H1 (cell line): ENCODE measurements at regions not wholly inside any gene's neighbourhood (a gene's known extent, or its start where the extent isn't known, plus 50 kb on each side); places are given as distances from the start of the nearest gene placed in this dataset.

Experiments
- CTCF ChIA-PET: fragments of 300-600 bp; sonication (Branson Sonifier 250); formaldehyde crosslinking; loops from one replicate; lab custom pipeline; 2021; ENCODE audit not compliant: partially characterized antibody; lab: Charles Lee
- POLR2A ChIA-PET: fragments of 300-600 bp; sonication (Branson Sonifier 250); formaldehyde crosslinking; loops from one replicate; lab custom pipeline; 2021; ENCODE audit warnings: inconsistent platforms; ENCODE audit not compliant: partially characterized antibody; lab: Charles Lee
- DNase-seq, 2 experiments: peaks; one replicate each; pipeline versions ENCODE4 v3.0.0 to v3.0.0-alpha.2; 2010 to 2022; ENCODE audit warnings: low spot score in 2 of 2, low read depth in 1 of 2, mixed read lengths in 1 of 2
- FAIRE-seq: peaks from 2 replicates; lab custom pipeline; 2011; peaks lifted over from hg19 to GRCh38; lab: Jason Lieb, UNC
- H2AFZ ChIP-seq: 2 replicates; pipeline ENCODE4 v1.8.1; 2012; ENCODE audit warnings: low read length, inconsistent platforms
- H2AK5ac ChIP-seq: 2 replicates; pipeline ENCODE4 v1.6.1; 2013; ENCODE audit warnings: low read depth, low read length
- H2BK120ac ChIP-seq: replicated peaks from 2 replicates; pipeline ENCODE3; 2013; ENCODE audit warnings: low read depth, low read length, inconsistent platforms
- H2BK12ac ChIP-seq: 2 replicates; pipeline ENCODE4 v1.6.1; 2013; ENCODE audit warnings: low read depth, low read length
- H2BK15ac ChIP-seq: 2 replicates; pipeline ENCODE4 v1.6.1; 2013; ENCODE audit warnings: low read length
- H2BK20ac ChIP-seq: 2 replicates; pipeline ENCODE4 v1.6.1; 2013; ENCODE audit warnings: low read length
- H2BK5ac ChIP-seq: 2 replicates; pipeline ENCODE4 v1.6.1; 2013; ENCODE audit warnings: low read depth, low read length
- H3K14ac ChIP-seq: 2 replicates; pipeline ENCODE4 v1.6.1; 2013; ENCODE audit warnings: inconsistent platforms; ENCODE audit not compliant: insufficient read length
- H3K18ac ChIP-seq: 2 replicates; pipeline ENCODE4 v1.6.1; 2013; ENCODE audit warnings: low read length; ENCODE audit errors: extremely low read depth
- H3K23ac ChIP-seq: 2 replicates; pipeline ENCODE4 v1.6.1; 2013; ENCODE audit warnings: inconsistent platforms; ENCODE audit not compliant: insufficient read length
- H3K23me2 ChIP-seq: 2 replicates; pipeline ENCODE4 v1.6.1; 2013; ENCODE audit warnings: low read depth, low read length
- H3K27ac ChIP-seq: 2 replicates; pipeline ENCODE4 v1.6.1; 2011; ENCODE audit warnings: low read depth, low read length, inconsistent platforms
- H3K27me3 ChIP-seq, 4 experiments: replicated peaks in 1 of 4; 1 replicate in 1 of 4; 2 replicates in 3 of 4; pipeline versions ENCODE4 v1.6.1 to v1.8.1; 2011 to 2013; ENCODE audit warnings: low read length in 3 of 4, mild to moderate bottlenecking in 3 of 4, inconsistent platforms in 2 of 4, mixed read lengths in 2 of 4, moderate library complexity in 1 of 4; ENCODE audit not compliant: control insufficient read depth in 3 of 4, insufficient read depth in 3 of 4; ENCODE audit errors: extremely low read depth in 1 of 4
- H3K36me3 ChIP-seq, 4 experiments: 2 replicates each; pipeline versions ENCODE4 v1.6.1 to v1.8.1; 2011 to 2013; ENCODE audit warnings: mild to moderate bottlenecking in 4 of 4, low read length in 3 of 4, moderate library complexity in 2 of 4, control low read depth in 1 of 4, inconsistent platforms in 1 of 4; ENCODE audit not compliant: insufficient read depth in 4 of 4, control insufficient read depth in 2 of 4
- H3K4ac ChIP-seq: replicated peaks from 2 replicates; pipeline ENCODE3; 2013; ENCODE audit warnings: low read length, low read depth, mixed read lengths, inconsistent platforms; ENCODE audit not compliant: insufficient read length
- H3K4me1 ChIP-seq, 4 experiments: replicated peaks in 1 of 4; 1 replicate in 1 of 4; 2 replicates in 3 of 4; pipeline versions ENCODE4 v1.6.1 to v1.8.1; 2011 to 2013; ENCODE audit warnings: low read length in 3 of 4, inconsistent platforms in 2 of 4, mixed read lengths in 1 of 4; ENCODE audit not compliant: insufficient read depth in 4 of 4, control insufficient read depth in 3 of 4
- H3K4me2 ChIP-seq, 2 experiments: 2 replicates each; pipeline versions ENCODE4 v1.6.1 to v1.8.1; 2011 to 2013; ENCODE audit warnings: low read depth in 2 of 2, low read length in 2 of 2, control low read depth in 1 of 2, inconsistent platforms in 1 of 2, mild to moderate bottlenecking in 1 of 2; ENCODE audit not compliant: insufficient read depth in 1 of 2
- H3K4me3 ChIP-seq, 4 experiments: fragments of 200-600, 300-600 bp in 1 of 4; sonication (generic), shearing (Covaris generic), sonication (Bioruptor Twin) in 1 of 4; 2 replicates each; pipeline versions ENCODE4 v1.5.1 to v1.8.1; 2011 to 2016; ENCODE audit warnings: low read length in 4 of 4, low read depth in 3 of 4, control low read depth in 2 of 4, inconsistent platforms in 2 of 4, mild to moderate bottlenecking in 2 of 4, mixed read lengths in 1 of 4, moderate library complexity in 1 of 4; ENCODE audit not compliant: insufficient read depth in 2 of 4; ENCODE audit errors: extremely low read depth in 1 of 4
- H3K56ac ChIP-seq: replicated peaks from 2 replicates; pipeline ENCODE3; 2013; ENCODE audit warnings: low read depth, mild to moderate bottlenecking, mixed read lengths, low read length, inconsistent platforms; ENCODE audit not compliant: insufficient read length
- H3K79me1 ChIP-seq: 2 replicates; pipeline ENCODE4 v1.6.1; 2013; ENCODE audit warnings: low read depth, low read length, control low read depth
- H3K79me2 ChIP-seq, 2 experiments: 2 replicates each; pipeline versions ENCODE4 v1.6.1 to v1.8.1; 2012 to 2013; ENCODE audit warnings: low read length in 2 of 2, mild to moderate bottlenecking in 2 of 2, inconsistent platforms in 1 of 2; ENCODE audit not compliant: insufficient read depth in 2 of 2, control insufficient read depth in 1 of 2
- H3K9ac ChIP-seq, 4 experiments: replicated peaks in 1 of 4; 1 replicate in 1 of 4; 2 replicates in 3 of 4; pipeline versions ENCODE4 v1.6.1 to v1.8.1; 2011 to 2013; ENCODE audit warnings: low read depth in 3 of 4, low read length in 3 of 4, control low read depth in 2 of 4, mild to moderate bottlenecking in 2 of 4, moderate library complexity in 2 of 4, inconsistent platforms in 1 of 4; ENCODE audit errors: extremely low read depth in 1 of 4
- H3K9me3 ChIP-seq, 2 experiments: 2 replicates each; pipeline versions ENCODE4 v1.6.1 to v1.8.1; 2012 to 2013; ENCODE audit warnings: mild to moderate bottlenecking in 2 of 2, moderate library complexity in 2 of 2, control low read depth in 1 of 2, inconsistent platforms in 1 of 2, low read depth in 1 of 2, low read length in 1 of 2, mixed read lengths in 1 of 2; ENCODE audit not compliant: insufficient read depth in 2 of 2
- H4K20me1 ChIP-seq, 2 experiments: replicated peaks in 1 of 2; 2 replicates each; pipeline versions ENCODE3 to v1.8.1; 2011 to 2013; ENCODE audit warnings: inconsistent platforms in 2 of 2, low read length in 2 of 2, mild to moderate bottlenecking in 1 of 2; ENCODE audit not compliant: insufficient read depth in 2 of 2, control insufficient read depth in 1 of 2
- H4K5ac ChIP-seq: 2 replicates; pipeline ENCODE4 v1.6.1; 2013; ENCODE audit warnings: low read length, low read depth, mixed read lengths, inconsistent platforms; ENCODE audit not compliant: insufficient read length
- H4K8ac ChIP-seq: 2 replicates; pipeline ENCODE4 v1.8.0; 2013; ENCODE audit warnings: mild to moderate bottlenecking, moderate library complexity, low read length, inconsistent platforms; ENCODE audit not compliant: insufficient read depth; ENCODE audit errors: extremely low read depth
- H4K91ac ChIP-seq: replicated peaks from 2 replicates; pipeline ENCODE3; 2013; ENCODE audit warnings: low read length, mixed read lengths, inconsistent platforms; ENCODE audit not compliant: insufficient read length
- CBX8 ChIP-seq: fragments of 300-800, 300-1000 bp; sonication (generic); IDR thresholded peaks from 2 replicates; pipeline ENCODE4 v1.7.1; 2016; ENCODE audit warnings: low read depth, low read length, borderline replicate concordance
- EP300 ChIP-seq, 2 experiments: IDR thresholded peaks; 1 replicate in 1 of 2; 2 replicates in 1 of 2; pipeline ENCODE4 v1.6.1; 2011 to 2012; ENCODE audit warnings: low read depth in 2 of 2, low read length in 2 of 2, mild to moderate bottlenecking in 2 of 2, borderline replicate concordance in 1 of 2, inconsistent platforms in 1 of 2, moderate library complexity in 1 of 2
- HDAC6 ChIP-seq: IDR thresholded peaks from one replicate; pipeline ENCODE4 v1.7.1; 2012; ENCODE audit warnings: low read depth, mild to moderate bottlenecking, inconsistent platforms, low read length, moderate library complexity
- JUN ChIP-seq: IDR thresholded peaks from 2 replicates; pipeline ENCODE4 v1.6.1; 2011; ENCODE audit warnings: low read depth, mild to moderate bottlenecking, improper control_type of control experiment, low read length
- KDM1A ChIP-seq: fragments of 200-600, 300-600 bp; sonication (generic); IDR thresholded peaks from 2 replicates; pipeline ENCODE4 v1.7.1; 2016; ENCODE audit warnings: mild to moderate bottlenecking, low read length, borderline replicate concordance
- NANOG ChIP-seq: IDR thresholded peaks from 2 replicates; pipeline ENCODE4 v1.6.1; 2011; ENCODE audit warnings: low read length, low read depth, mild to moderate bottlenecking, inconsistent platforms; ENCODE audit not compliant: insufficient read depth, poor library complexity, severe bottlenecking
- TBP ChIP-seq: IDR thresholded peaks from 2 replicates; pipeline ENCODE4 v1.6.1; 2011; ENCODE audit warnings: low read depth, low read length, improper control_type of control experiment
- WGBS, 2 experiments: shearing (Covaris generic) in 1 of 2; methylation state at CpG; one replicate each; pipeline versions ENCODE4 v1.1.6 to v1.1.7; 2013 to 2015; ENCODE audit warnings: low lambda C conversion rate in 2 of 2, mixed read lengths in 2 of 2, inconsistent platforms in 1 of 2, low coverage in 1 of 2, missing lambda C conversion rate in 1 of 2; ENCODE audit not compliant: insufficient replicate concordance in 2 of 2, insufficient coverage in 1 of 2, insufficient read length in 1 of 2; ENCODE audit errors: extremely low coverage in 1 of 2, missing lambda C conversion rate in 1 of 2; 5-methylcytosine and 5-hydroxymethylcytosine counted together
- TF ChIP-seq, protein P1 (sequence below): IDR thresholded peaks from 2 replicates; pipeline ENCODE4 v1.6.1; 2012; ENCODE audit warnings: inconsistent platforms

- Histone ChIP-seq H2AK5ac (no peak overlapping the region), H2BK15ac (no peak overlapping the region), H3K79me1 (no peaks in the 10 kb centered on the region), H3K14ac (no peak overlapping the region), H3K9me3 (no peaks in the 10 kb centered on the region), H2BK20ac (no peak overlapping the region), H2BK5ac (no peak overlapping the region), H3K36me3 (no peaks in the 10 kb centered on the region), H3K79me2 (no peaks in the 10 kb centered on the region), H4K91ac (no peak overlapping the region), H3K27me3 (no peaks in the 10 kb centered on the region), H2AFZ (no peak overlapping the region), H3K27ac (no peak overlapping the region), H3K9ac (no peak overlapping the region), H2BK12ac (no peak overlapping the region), H4K8ac (no peak overlapping the region), H3K56ac (no peak overlapping the region), H3K4ac (no peak overlapping the region), H3K23me2 (no peaks in the 10 kb centered on the region), H4K20me1 (no peaks in the 10 kb centered on the region), H3K23ac (no peak overlapping the region), H2BK120ac (no peak overlapping the region)
- 85% methylated on average over 2 of the region's 2 CpGs; no CpG with 5 or more reads in 1 of the 2 experiments for WGBS, 2 experiments
- FAIRE-seq (no peak), DNase-seq (no peak)
- TF ChIP-seq KDM1A, result no peak
- no peak for TF ChIP-seq JUN
- no peak for TF ChIP-seq TBP
- no peak for TF ChIP-seq EP300 (IDR thresholded peaks at IDR 0.05; ENCODE audit: borderline replicate concordance in 1 of 2, low read depth in 2 of 2, low read length in 2 of 2)
- TF ChIP-seq, protein P1, sequence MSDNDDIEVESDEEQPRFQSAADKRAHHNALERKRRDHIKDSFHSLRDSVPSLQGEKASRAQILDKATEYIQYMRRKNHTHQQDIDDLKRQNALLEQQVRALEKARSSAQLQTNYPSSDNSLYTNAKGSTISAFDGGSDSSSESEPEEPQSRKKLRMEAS, result no peak
- no peak for TF ChIP-seq CBX8
- TF ChIP-seq HDAC6, result no peak
- no peak for TF ChIP-seq NANOG
- TF ChIP-seq, all 59 proteins: peak for 0
- CTCF ChIA-PET, result no interaction called here
- Histone ChIP-seq H3K18ac (no peak overlapping the region), H4K5ac (no peak overlapping the region), H3K4me1 (no peaks in the 10 kb centered on the region), H3K4me3 (no peak overlapping the region), H3K4me2 (no peak overlapping the region)
- POLR2A ChIA-PET, result no interaction called here
Observed at GRCh38 chr12:43060742-43061141, 471.2 kb upstream of the PRICKLE1 start.
